Heart right ventricle (tissue), 16 donors: ENCODE measurements at regions not wholly inside any gene's neighbourhood (a gene's known extent, or its start where the extent isn't known, plus 50 kb on each side); places are given as distances from the start of the nearest gene placed in this dataset.

Source experiments
- ATAC-seq, 8 donors: fragments of 200-7000 bp; cut with Tn5 transposase; one replicate each; pipeline ENCODE4 v1.9.1; 2020; ENCODE audit warnings: mild to moderate bottlenecking in 8 of 8, moderate library complexity in 8 of 8, moderate number of reproducible peaks in 1 of 8
- DNase-seq, 2 donors: peaks; one replicate each; pipeline ENCODE4 v3.0.0-alpha.2; 2020
- H3K27ac ChIP-seq, 10 donors: fragments of 200-600 bp; sonication (generic) in 2 of 10; one replicate each; pipeline versions ENCODE4 v1.5.0 to v1.8.0; 2020 to 2022; ENCODE audit warnings: mild to moderate bottlenecking in 3 of 10
- H3K27me3 ChIP-seq, 7 donors: fragments of 200-600 bp; one replicate each; pipeline ENCODE4 v1.8.0; 2021 to 2022; ENCODE audit warnings: mild to moderate bottlenecking in 2 of 7
- H3K36me3 ChIP-seq, 9 donors: fragments of 200-600 bp; sonication (generic) in 1 of 9; one replicate each; pipeline versions ENCODE4 v1.5.0 to v1.8.0; 2020 to 2022; ENCODE audit warnings: mild to moderate bottlenecking in 2 of 9
- H3K4me1 ChIP-seq, 9 donors: fragments of 200-600 bp; sonication (generic) in 1 of 9; one replicate each; pipeline versions ENCODE4 v1.5.0 to v1.8.0; 2020 to 2022; ENCODE audit warnings: mild to moderate bottlenecking in 4 of 9
- H3K4me3 ChIP-seq, 10 donors: fragments of 200-600 bp; sonication (generic) in 2 of 10; one replicate each; pipeline versions ENCODE4 v1.5.0 to v1.8.0; 2020 to 2022; ENCODE audit warnings: mild to moderate bottlenecking in 7 of 10, moderate library complexity in 2 of 10
- H3K9me3 ChIP-seq, 11 donors: fragments of 200-600 bp in 10 of 11; sonication (generic) in 2 of 11; one replicate each; pipeline versions ENCODE4 v1.5.0 to v1.8.0; 2013 to 2022; ENCODE audit warnings: mild to moderate bottlenecking in 2 of 11, control low read depth in 1 of 11, moderate library complexity in 1 of 11
- WGBS, 2 donors: extraction: QIAGEN DNeasy Blood & Tissue Kit; methylation state at CpG; one replicate each; pipeline ENCODE4 v1.1.7; 2013; ENCODE audit warnings: inconsistent platforms in 1 of 2; 5-methylcytosine and 5-hydroxymethylcytosine counted together
- intact Hi-C, 10 donors: fragments of 100-400 bp; cut with DNase I; formaldehyde crosslinking; loops; one replicate each; pipeline versions ENCODE4 v1.11.1 to v1.14.2; 2022
- TF ChIP-seq, protein P1 (sequence below), 9 donors: fragments of 200-600 bp; sonication (generic) in 2 of 9; IDR thresholded peaks; one replicate each; pipeline versions ENCODE4 v1.5.0 to v1.8.0; 2021 to 2022; ENCODE audit warnings: antibody characterized with exemption in 9 of 9, mild to moderate bottlenecking in 5 of 9, moderate library complexity in 1 of 9
- donor health status: Arrhythmogenic right ventricular cardiomyopathy.
- donor health status: ischemic (EF 13 %, LVEDD 7.1; RV severe dilation, severe dysfunction).
- donor health status: healthy with polysubstance abuse.
- donor health status: DM: no; HTN: yes; CAD: no.
- donor health status: DM: no; HTN: no; CAD: no.
- donor health status: ischemic (EF 25% LVEDD 6.9; RV normal size, moderate dysfunction).
- donor health status: ischemic (EF 25% LVEDD 5.7; RV mildly dilated, moderate dysfunction).
- donor health status: healthy.
- donor health status: DM: yes; HTN: yes; CAD: no.
- donor health status: Ischemic cardiomyopathy.
- donor health status: ischemic (EF 35%, LVEDD 5.7; RV mildly dilated, moderate dysfunction).
- donor health status: nonischemic (EF 11% LVEDD 7.7; RV severe dilation, severe dysfunction).
- donor health status: DM: yes; HTN: yes; CAD: no.
- donor health status: PGD.
- donor health status: ischemic (EF 29% LVEDD 5.4; RV normal size, mild dysfunction).
- donor health status: nonischemic (EF 23%, LVEDD 6.1; RV moderate dilation, normal function).

GRCh38 chr13:72145383-72145782 lies 278.4 kb upstream of the DACH1 start:
- Histone ChIP-seq H3K27me3 (no peaks in the 10 kb centered on the region), H3K9me3 (no peaks in the 10 kb centered on the region), H3K36me3 (no peaks in the 10 kb centered on the region), H3K4me3 (no peak overlapping the region), H3K4me1 (peaks cover 0 to 15% (median 0%) of the 10 kb centered on the region in 9 donors), H3K27ac (no peak overlapping the region)
- intact Hi-C loops, result no loop called here
- TF ChIP-seq, protein P1, sequence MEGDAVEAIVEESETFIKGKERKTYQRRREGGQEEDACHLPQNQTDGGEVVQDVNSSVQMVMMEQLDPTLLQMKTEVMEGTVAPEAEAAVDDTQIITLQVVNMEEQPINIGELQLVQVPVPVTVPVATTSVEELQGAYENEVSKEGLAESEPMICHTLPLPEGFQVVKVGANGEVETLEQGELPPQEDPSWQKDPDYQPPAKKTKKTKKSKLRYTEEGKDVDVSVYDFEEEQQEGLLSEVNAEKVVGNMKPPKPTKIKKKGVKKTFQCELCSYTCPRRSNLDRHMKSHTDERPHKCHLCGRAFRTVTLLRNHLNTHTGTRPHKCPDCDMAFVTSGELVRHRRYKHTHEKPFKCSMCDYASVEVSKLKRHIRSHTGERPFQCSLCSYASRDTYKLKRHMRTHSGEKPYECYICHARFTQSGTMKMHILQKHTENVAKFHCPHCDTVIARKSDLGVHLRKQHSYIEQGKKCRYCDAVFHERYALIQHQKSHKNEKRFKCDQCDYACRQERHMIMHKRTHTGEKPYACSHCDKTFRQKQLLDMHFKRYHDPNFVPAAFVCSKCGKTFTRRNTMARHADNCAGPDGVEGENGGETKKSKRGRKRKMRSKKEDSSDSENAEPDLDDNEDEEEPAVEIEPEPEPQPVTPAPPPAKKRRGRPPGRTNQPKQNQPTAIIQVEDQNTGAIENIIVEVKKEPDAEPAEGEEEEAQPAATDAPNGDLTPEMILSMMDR (IDR thresholded peaks at IDR 0.05), result no peak
- DNase-seq, result no peak
- ATAC-seq, result no peak
- WGBS, 2 donors, result 47 to 62% methylated on average over 2 of the region's 2 CpGs

DNA sequence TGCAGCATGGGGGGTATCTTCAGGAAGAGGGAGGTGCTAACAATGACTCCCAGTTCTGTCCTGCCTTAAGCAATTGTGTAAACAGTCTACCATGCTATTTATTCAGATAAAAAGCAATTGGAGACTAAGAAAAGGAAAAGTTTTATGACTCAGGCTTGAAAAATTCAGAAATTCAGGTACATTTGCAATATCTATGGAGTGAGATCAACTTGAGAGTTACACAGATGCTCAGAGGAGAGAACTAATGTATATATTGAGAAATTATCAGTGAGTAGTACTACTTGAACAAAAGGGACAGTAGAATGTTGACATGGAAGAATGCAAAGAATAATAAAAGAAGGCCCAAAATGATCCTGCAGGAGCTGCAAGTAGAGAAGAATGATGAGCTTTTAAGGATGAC lies 277.6 kb upstream of the DACH1 start:
- DNase-seq, result no peak
- Histone ChIP-seq H3K4me3 (no peak overlapping the region), H3K27me3 (no peaks in the 10 kb centered on the region), H3K9me3 (no peaks in the 10 kb centered on the region), H3K4me1 (peaks cover 0 to 15% (median 0%) of the 10 kb centered on the region in 9 donors), H3K27ac (no peak overlapping the region), H3K36me3 (no peaks in the 10 kb centered on the region)
- intact Hi-C loops, result no loop called here
- ATAC-seq, result no peak
- TF ChIP-seq, protein P1 (IDR thresholded peaks at IDR 0.05), result no peak

DNA sequence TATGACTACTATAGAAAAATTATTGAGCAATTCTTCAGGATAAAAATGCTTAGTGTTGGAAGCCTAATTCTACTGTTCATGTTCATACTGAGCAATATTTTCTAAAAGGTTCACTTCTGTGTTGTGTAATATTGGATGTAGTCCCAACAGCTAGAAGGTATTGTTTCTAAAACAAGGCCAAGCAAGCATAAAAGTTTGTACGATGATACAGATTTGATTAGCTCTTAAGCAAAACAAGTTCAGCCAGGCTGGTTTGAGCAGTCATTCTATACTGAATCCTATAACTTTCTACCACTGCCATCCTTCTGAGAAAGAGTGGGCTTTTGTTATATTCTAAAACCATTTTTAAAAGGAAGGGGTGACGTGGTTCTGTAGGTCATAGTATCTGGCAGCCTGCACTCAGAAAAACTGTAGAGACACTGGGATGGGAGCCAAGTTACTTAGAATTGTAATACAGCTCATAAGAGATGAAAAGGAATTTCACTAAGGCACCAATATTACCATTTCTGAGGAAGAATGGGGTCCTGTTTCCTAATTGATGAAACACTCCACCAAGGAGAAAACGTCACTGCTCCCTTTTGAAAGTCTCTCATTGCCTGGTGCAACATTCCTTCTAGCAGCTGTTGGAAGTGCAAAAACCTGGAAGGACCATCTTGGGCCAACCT lies 275.0 kb upstream of the DACH1 start:
- Histone ChIP-seq H3K27me3 (no peaks in the 10 kb centered on the region), H3K4me3 (no peak overlapping the region), H3K9me3 (no peaks in the 10 kb centered on the region), H3K27ac (peak overlapping the region in 3 of 10 donors; percentile 4 to 36 (median 25)), H3K4me1 (peaks cover 0 to 15% (median 0%) of the 10 kb centered on the region in 9 donors), H3K36me3 (no peaks in the 10 kb centered on the region)
- DNase-seq (peak in 1 of 2 donors; percentile 8), ATAC-seq (peak in 5 of 8 donors; percentile 46 to 73 (median 52))
- TF ChIP-seq, protein P1 (IDR thresholded peaks at IDR 0.05), result no peak
- WGBS, 2 donors, result 29 to 45% methylated on average over 3 of the region's 3 CpGs
- intact Hi-C loops, result no loop called here

GRCh38 chr13:72139192-72139591 lies 272.2 kb upstream of the DACH1 start:
- no peaks in the 10 kb centered on the region for H3K9me3 ChIP-seq
- no peak overlapping the region for H3K4me3 ChIP-seq
- 50 to 52% methylated on average over 1 of the region's 1 CpG for WGBS, 2 donors
- H3K36me3 ChIP-seq, result no peaks in the 10 kb centered on the region
- ATAC-seq (no peak), DNase-seq (no peak)
- no peak overlapping the region for H3K27ac ChIP-seq
- TF ChIP-seq, protein P1 (IDR thresholded peaks at IDR 0.05), result no peak
- no peaks in the 10 kb centered on the region for H3K27me3 ChIP-seq
- intact Hi-C loops, result no loop called here
- H3K4me1 ChIP-seq, result peaks cover 0 to 15% (median 0%) of the 10 kb centered on the region in 9 donors
